ENCODE measurements at regions not wholly inside any gene's neighbourhood (a gene's known extent, or its start where the extent isn't known, plus 50 kb on each side); places are given as distances from the start of the nearest gene placed in this dataset.

DNA sequence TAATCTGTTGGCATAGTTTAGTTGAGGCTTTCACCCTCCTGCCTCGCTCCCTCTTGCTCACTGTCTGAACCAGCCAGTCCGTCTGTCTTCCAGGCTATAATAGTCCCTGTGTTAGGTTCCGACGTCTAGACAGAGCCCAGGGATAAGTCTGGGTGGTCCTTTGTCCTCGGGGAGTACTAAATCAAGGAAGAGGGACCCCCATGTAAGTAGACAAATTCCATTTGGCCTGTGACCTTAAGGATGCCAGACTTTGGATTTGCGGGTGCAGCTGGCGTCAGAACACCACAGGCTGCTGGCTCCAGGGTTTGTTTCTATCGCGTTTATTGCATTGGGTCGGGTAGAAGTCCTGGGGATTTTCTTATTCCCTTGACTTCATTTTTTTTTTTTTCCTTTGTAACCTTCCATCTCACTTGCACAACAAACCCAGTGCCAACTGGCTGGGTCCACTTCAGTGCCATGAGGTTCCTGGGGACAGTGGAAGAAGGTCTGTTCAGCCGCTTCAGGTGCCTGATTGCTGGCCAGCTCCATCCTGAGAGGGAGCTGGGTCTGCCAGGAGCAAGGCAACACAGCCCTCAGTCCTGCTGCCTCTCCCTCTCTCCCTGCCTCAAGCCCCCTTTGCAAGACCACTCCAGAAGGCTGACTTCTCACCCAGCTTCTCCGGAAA, 95.4 kb upstream of the KLHL25 start:
- no peak for DNase-seq (ENCODE audit: low read depth in 2 of 2)

DNA sequence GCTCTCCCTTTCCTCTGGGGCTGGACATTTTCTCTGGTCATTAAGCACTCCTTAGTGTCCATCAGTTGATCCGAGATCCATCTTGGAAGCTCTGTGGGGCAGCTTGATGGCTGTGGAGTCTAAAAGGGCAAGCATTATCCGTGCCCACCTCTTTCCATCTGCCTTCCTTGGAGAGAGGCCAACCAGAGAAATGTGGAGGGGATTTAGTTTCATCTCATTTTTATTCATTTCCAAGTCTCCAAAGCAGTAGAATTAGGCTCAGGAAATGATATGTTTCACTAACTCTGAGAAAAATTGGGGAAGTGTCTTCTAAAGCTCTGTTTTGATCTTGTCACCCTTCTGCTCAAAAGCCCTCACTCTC, 95.9 kb upstream of the KLHL25 start:
- no peak for DNase-seq (ENCODE audit: low read depth in 2 of 2)

DNA sequence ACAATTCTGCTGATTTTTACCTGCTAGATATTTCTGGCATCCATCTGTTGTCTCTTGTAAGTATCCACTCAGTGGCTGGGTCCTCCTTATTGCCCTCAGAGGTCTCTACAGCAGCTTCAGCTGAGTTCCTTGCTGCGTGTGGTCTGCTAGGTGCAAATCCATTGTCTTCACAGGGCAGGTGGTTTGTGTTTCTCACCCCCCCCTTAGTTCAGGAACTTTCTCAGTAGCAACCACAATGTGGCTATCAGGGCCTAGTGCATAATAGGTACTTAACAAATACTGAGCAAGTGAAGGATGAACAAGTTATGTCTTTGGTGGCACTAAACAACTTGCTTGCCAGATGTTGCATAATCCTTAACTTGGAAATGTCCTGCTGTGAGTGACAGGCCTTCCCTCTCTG, 96.7 kb upstream of the KLHL25 start:
- no peak for DNase-seq (ENCODE audit: low read depth in 2 of 2)

DNA sequence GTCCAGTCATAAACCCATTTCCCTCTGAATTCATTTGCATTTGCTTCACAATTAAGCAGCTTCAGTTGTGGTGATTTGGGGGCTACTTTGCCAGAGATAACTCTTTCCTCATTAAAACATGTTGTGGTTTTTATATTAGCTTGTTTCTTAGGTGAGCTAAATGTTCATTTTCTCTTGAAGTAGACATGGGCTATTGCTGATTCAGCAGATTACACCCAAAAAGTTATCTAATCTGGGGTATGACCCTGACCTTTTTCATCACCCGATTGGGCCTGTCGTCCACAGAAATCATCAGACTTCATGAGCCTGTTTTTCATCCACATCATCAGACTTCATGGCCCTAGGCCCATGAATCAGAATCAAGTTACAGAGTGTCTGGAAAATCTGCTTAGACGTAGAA, 97.5 kb upstream of the KLHL25 start:
- DNase-seq (ENCODE audit: low read depth in 2 of 2) = no peak

DNA sequence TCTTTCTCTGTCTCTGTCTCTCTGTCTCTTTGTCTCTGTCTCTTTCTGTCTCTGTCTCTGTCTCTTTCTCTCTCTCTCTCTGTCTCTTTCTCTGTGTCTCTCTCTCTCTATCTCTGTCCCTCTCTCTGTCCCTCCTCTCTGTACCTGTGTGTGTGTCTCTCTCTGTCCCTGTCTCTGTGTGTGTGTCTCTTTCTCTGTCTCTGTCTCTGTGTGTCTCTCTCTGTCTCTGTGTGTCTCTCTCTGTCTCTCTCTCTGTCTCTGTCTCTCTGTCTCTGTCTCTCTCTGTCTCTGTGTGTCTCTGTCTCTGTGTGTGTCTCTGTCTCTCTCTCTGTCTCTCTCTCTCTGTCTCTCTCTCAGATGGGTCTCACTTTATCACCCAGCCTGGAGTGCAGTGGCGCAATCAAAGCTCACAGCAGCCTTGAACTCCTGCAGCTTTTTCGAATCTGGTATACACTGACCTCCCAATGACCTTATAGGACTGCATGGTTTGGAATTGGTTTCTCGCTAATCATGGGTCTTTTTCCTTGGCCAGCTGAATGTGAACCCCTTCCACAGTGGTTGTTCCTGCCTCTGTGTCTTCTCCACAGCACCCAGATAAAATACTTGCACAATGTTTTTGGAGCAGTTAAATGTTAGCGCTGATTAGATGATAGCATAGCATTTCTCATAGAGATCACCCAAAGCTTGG, 102.6 kb upstream of the KLHL25 start:
- DNase-seq (ENCODE audit: low read depth in 2 of 2) = no peak

DNA sequence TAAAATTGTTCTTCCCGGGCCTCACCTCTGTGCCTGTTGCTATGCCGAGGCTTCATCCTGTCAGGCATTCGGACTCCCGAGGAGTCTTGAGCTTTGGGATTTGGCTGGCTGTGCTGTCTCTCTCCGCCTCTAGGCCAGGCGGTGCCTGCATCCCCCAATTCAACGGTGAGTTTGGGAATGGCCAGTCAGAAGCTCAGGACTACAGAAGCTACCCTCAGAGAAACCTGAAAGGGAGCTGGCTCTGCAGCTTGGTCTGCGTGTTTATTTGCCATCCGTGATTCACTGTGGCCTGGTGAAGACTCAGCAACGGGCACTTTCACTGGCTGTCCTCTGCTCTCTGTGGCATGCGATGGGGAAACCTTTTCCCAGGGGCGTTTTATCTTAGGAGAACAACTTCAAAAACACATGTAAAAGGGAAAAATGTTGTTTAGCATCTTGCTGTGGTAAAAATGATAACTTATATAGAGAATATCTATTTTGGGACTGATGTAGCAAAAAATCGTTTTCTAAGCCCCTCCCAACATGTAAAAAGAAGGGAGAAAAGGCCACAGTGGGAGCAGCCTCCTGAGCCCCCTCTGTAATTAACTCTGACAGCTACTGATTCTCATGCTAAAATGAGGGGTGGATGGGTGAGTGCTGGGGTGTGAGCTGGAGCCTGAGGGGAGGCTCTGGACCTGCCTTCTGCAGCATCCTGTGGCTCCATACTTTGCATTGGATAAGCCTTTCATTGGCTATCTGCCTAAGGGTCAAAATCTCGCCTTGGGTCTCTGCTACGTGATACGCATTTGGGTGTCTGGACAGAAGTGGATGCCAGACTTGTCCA, 103.4 kb upstream of the KLHL25 start:
- DNase-seq (ENCODE audit: low read depth in 2 of 2) = no peak

DNA sequence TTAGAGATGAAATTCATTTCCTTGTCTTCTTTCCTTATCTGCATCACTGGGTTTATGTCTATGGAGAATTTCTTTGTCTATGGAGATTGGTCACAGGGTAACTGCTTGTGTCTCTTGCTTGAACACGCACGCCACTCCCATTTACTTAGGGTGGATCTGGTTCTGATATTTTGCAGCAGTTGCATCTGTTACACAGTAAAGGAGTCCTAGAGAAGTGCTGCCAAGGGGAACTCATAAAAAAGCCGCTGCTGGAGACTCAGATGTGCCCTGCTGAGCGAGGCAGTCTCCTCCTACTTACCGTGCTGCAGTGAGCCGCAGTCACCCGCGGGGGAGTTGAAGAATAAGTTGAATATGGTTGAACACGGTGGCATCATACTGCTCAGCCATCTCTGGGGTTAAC, 105.2 kb upstream of the KLHL25 start:
- no peak for DNase-seq (ENCODE audit: low read depth in 2 of 2)

DNA sequence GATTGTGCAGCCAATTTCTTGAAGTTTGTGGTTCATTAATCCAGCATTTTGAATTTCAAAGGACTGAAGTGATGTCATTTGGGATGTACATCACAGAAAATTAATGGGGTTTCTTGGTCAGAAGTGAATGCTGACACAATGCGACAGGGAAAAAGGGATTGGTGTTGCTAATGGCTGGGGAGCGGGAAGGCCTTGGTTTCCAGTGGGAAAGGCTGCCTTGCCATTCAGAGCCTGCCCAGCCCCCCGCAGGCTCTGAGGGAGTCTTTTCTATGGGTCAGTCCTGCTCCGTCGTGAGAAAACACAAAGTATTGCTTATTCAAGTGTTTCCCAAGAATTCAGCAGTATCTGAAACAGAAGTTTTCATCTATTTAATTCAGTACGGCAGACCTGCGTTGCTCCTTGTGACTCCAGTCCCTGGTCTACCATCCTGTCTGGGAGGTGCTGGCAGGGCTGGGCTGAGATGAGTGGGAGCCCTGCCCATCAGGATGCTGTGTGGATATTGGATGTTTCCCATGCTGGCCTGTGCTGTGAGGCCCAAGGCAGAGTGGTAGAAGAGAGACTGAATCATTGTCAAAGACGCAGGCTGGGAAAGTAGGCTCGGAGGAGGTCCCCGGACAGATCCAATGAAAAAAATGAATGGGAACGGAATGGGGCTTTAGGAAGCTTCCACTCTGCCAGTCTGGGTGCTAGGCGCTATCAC, 111.2 kb upstream of the KLHL25 start:
- DNase-seq (ENCODE audit: low read depth in 2 of 2) = no peak

DNA sequence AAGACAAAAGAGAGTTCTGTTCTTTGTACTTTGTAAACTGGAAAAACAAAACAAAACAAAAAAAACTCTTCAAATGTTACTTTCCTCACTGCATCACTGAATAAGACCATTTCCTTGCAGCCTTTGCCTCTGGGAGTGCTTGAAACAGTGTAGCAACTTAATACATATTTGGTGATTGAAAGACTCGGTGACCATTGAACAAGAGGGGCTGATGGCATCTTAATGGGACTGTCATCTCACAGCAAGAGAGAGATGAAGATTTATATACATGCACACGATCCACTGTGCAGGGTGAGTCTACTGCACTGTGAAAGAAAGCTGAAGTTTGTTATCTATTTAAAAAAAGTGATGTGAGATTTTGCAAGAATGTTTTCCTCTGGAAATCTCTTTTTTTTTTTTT, 111.9 kb upstream of the KLHL25 start:
- no peak for DNase-seq (ENCODE audit: low read depth in 2 of 2)

DNA sequence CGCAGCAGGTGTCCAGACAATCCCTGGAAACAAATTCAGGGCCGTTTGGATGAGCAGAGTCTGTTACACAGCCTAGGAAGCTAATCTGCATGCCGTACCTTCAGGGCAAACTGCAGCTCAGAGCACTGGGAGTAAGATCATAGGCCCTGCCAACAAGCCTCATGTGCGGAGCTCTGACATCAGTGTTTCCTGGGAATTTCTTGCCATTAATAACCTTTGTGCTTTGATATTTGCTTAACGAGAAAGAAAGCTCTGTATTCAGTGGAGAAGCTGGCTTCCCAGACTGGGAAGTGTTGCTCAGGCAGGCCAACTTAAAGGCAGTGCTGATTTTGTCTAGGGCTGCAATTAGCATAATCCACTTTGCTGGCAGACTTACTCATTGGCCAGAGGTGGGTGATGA, 116.1 kb upstream of the KLHL25 start:
- no peak for DNase-seq (ENCODE audit: low read depth in 2 of 2)

DNA sequence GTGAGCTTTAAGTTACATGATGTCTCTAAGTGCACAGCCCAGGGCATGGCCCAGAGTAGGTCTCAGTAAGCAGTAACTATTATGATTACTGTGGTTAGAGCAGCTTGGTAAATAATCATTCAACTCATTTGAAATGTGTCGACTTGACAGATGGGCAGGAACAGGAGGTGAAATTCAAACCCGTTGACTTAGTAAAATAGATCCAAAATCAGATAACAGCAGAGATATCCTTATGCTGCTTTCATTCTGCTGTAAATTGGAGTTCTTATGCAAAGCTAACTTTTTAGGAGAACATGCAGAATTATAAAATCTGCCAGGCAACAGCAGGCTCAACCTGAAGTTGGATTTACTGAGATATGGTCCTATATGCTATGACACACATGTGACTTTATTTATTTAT, 118.7 kb upstream of the KLHL25 start:
- DNase-seq (ENCODE audit: low read depth in 2 of 2) = no peak

DNA sequence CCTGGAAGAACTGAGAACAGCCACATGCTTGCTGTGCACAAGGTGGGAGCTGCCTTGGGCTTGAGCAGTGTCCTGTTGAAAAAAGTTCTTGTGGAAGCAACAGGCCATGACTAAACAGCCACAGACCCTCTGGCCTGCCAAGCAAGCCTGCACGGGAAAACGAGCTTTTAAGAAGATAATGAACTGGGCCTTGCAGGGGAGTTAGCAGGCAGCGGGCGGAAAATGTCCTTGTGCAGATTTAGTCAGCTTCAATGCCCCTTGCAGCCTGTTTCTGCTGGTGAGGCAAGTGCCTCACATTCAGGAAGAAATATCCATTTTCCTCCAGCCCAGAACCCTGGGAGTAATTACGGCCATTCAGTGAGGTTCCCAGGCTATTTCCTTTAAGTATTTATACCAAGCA, 126.2 kb upstream of the KLHL25 start:
- DNase-seq (ENCODE audit: low read depth in 2 of 2) = no peak

DNA sequence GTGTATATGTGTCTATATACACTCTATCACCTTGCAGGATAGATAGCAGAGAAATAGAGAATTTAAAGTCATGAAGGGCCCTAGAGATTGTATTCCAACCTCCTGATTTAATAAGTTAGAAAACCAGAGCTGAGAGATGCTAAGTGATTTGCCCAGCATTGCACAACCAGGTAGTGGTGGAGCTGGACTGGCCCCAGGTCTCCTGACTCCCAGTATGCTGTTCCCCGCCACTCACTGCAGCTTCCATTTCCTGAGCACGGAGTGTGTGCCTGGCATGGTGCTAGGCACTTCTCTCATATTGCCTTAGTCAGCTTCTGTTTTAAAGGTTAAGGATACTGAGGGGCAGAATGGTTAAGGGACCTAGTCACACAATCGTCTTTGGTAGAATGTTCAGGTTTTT, 129.4 kb upstream of the KLHL25 start:
- DNase-seq (ENCODE audit: low read depth in 2 of 2) = no peak

DNA sequence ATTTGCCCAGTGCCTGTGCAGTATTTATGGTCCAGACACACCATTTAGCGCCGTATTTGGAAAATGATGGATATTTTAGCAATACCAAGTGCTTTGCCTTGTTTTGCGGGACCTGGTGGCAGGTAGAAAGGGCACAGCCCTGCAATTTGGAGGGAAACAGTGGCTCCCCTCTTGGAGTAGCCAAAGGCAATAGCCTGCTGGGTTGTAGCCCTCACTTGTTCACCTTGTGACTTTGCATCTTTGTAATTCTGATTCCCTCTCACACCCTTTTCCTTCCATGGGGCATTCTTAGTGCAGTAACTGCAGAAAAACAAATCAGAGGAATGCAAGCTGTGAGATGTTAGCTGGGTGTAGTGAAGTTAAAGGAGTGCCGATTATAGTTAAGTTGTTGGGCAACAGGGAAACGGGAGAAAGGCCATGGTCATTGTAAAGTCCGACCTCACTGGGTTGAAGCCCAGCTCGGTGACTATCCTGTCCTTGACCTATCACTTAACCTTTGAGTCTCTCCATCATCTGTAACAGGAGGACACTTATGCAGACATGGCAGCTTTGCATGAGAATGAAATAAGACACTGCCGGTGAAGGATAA, 131.0 kb upstream of the KLHL25 start:
- no peak for DNase-seq (ENCODE audit: low read depth in 2 of 2)

DNA sequence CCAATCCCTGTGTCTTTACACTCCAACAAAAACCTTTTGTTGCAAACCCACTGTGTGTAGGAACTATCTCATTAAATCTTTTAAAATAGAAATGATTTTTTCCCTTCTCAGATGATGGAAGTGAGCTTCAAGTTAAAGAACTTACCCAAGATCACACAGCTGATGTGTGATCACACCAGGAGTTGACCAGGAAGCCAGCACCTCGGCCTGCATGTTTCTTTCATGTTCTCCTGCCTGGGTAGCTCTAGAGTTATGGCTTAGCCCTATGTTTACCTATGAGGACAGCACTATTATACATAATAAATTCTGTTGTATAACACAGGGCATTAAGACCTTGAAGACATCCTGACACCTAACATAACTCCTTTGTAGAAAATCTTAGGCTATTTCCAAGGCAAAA, 132.1 kb upstream of the KLHL25 start:
- no peak for DNase-seq (ENCODE audit: low read depth in 2 of 2)

DNA sequence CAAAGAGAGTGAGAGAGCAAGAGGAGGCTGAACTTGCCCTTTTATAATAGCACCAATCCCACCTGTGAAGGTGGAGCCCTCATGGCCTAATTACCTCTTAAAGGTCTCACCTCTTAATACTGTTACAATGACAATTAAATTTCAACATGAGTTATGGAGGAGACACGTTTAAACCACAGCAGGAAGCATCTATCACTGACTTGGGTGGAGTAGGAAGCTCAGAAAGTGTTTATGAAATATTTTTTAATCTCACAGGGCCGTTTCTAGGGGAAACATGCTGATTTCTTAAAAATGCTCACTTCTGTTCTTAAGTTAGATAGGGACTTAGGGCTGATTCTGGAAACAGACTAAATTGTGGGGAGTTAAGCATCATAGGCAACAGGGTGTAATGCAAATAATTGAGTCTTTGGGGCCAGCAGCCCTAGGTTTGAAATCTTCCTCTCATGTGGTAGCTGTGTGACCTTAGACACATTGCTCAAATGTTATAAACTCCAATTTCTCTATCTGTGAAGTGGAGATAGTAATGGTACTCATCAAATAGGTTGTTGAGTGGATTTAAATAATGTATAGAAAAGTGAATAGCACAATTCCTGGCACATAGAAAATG, 133.3 kb upstream of the KLHL25 start:
- DNase-seq (ENCODE audit: low read depth in 2 of 2) = no peak

DNA sequence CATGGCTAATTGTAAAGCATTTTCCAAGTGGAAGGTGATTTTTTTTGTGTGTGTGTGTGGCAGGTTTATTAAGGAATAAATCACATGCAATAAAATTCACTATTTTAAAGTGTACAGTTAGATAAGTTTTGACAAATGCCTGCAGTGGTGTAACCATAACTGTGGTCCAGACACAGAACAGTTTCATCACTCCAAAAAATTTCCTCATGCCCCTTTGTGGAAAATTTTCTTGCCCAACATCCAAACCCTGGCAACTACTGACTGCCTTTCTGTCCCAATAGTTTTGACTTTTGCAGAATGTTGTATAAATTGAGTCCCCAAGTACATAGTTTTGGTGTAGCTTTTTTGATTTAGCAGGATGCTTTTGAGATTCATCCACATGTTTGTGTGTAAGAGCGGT, 135.1 kb upstream of the KLHL25 start:
- DNase-seq (ENCODE audit: low read depth in 2 of 2) = no peak

DNA sequence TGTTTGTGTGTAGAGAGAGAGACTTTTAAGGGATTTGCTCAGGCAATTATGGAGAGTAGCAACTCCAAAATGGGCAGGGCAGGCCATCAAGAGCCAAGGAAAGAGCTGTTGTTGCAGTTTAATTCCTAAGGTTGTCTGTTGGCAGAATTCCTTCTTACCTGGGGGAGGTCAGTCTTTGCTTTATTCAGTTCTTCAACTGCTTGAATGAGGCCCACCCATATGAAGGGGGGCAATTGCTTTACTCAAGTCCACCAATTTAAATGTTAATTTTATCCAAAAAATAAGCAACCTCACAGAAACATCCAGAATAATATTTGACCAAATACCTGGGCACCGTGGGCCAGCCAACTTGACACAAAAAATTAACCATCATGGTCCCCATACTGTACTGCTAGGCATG, 137.7 kb upstream of the KLHL25 start:
- no peak for DNase-seq (ENCODE audit: low read depth in 2 of 2)

DNA sequence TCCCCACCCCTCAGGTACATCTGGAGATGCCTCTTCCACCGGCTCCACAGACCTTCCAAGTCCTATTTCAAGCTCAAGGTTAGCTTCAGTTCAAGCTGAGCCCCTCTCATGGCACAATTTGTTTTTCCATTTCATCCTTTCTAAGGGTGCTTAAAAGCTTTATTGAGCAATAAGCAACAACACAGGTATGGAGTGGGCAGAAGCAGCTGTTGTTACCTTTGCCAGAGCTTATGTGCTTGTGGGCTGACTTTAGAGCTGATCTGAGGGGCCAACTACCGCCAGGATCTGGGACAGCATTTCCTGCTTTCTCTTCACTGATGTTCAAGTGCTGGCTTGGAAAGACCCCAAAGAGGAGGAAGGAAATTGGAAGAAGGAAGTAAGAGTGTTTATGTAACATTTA, 140.0 kb upstream of the KLHL25 start:
- no peak for DNase-seq (ENCODE audit: low read depth in 2 of 2)

DNA sequence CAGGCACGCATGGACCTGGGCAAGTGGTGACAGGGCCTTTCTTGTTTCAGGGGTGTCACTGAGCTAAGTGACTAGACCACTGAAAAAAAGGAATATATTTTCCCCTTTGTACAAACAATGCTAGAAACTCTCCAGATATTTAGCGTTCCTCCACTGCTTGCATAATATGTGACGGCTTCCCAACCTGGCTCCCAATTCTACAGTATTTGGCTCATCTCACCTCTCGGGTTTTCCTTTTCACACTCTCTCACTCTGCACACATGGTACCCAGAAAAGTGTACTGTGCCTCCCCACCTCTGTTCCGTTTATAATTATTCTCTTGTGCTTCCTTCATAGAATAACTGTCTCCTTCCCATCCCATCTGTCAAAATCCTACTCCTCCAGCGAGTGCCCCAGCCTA, 140.5 kb upstream of the KLHL25 start:
- no peak for DNase-seq (ENCODE audit: low read depth in 2 of 2)

DNA sequence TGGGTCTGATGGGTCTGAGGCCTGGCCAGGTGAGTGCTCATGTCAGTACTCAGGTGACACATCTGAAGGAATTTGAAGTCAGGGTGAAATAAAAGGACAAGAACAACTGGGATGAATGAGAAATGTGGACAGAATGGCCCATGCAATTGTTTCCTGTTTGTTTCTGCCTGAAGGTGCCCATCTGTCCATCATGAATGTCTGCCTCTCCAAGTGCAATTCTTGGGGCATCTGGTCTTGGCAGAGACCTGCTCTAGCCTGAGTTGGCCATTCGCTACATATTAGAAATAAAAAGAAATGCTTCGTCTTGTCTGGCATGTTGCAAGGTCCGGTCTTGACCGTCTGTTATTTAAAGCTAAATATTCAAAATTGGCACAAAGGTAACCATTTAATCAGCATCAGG, 142.0 kb upstream of the AGBL1 start:
- no peak for DNase-seq (ENCODE audit: low read depth in 2 of 2)
